ENCODE measurements at regions not wholly inside any gene's neighbourhood (a gene's known extent, or its start where the extent isn't known, plus 50 kb on each side); places are given as distances from the start of the nearest gene placed in this dataset.

DNA sequence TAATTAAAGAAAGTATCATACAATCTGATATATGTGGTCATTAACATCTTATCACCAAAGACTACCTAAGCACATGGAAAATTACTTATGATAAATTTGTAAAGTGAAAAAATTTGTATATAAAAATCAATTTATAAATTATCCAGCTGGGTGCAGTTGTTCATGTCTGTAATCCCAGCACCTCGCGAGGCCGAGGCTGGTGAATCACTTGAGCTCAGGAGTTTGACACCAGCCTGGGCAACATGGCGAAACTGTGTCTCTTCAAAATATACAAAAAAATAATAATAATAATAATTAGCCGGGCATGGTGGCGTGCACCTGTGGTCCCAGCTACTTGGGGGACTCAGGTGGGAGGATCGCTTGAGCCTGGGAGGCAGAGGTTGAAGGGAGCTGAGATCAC, 82.8 kb upstream of the SYT6 start:
- TF ChIP-seq MAX (CRISPR knock-in tag; IDR thresholded peaks at IDR 0.05) (no peak), FOXK2 (conservative IDR thresholded peaks at IDR 0.05 in 1 of 2, IDR thresholded peaks at IDR 0.05 in 1 of 2; ENCODE audit: low read depth in 2 of 2) (no peak), EP400 (IDR thresholded peaks at IDR 0.05) (no peak), SNRNP70 (optimal IDR thresholded peaks at IDR 0.05; ENCODE audit: low read depth, low read length) (no peak), HMG20A (CRISPR knock-in tag; conservative IDR thresholded peaks at IDR 0.05) (no peak)
- TF ChIP-seq, protein P1, sequence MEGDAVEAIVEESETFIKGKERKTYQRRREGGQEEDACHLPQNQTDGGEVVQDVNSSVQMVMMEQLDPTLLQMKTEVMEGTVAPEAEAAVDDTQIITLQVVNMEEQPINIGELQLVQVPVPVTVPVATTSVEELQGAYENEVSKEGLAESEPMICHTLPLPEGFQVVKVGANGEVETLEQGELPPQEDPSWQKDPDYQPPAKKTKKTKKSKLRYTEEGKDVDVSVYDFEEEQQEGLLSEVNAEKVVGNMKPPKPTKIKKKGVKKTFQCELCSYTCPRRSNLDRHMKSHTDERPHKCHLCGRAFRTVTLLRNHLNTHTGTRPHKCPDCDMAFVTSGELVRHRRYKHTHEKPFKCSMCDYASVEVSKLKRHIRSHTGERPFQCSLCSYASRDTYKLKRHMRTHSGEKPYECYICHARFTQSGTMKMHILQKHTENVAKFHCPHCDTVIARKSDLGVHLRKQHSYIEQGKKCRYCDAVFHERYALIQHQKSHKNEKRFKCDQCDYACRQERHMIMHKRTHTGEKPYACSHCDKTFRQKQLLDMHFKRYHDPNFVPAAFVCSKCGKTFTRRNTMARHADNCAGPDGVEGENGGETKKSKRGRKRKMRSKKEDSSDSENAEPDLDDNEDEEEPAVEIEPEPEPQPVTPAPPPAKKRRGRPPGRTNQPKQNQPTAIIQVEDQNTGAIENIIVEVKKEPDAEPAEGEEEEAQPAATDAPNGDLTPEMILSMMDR (IDR thresholded peaks at IDR 0.05 in 2 of 3, conservative IDR thresholded peaks at IDR 0.05 in 1 of 3; ENCODE audit: insufficient read depth in 2 of 3, low read depth in 1 of 3, low read length in 3 of 3): no peak

Data from K562 (cell line).